ENCODE measurements at regions not wholly inside any gene's neighbourhood (a gene's known extent, or its start where the extent isn't known, plus 50 kb on each side); places are given as distances from the start of the nearest gene placed in this dataset.

- TF ChIP-seq PAX5 (IDR thresholded peaks at IDR 0.05; ENCODE audit: insufficient read depth, low read length, severe bottlenecking), result no peak
- no peak for TF ChIP-seq POLR2A (IDR thresholded peaks at IDR 0.05; ENCODE audit: low read depth, low read length)
- TF ChIP-seq TAF1 (IDR thresholded peaks at IDR 0.05; ENCODE audit: low read depth, low read length), result no peak
Observed at GRCh38 chr5:74262544-74263207, 377.9 kb downstream of the ENC1 start.

All from GM12891 (cell line).